ENCODE measurements at regions not wholly inside any gene's neighbourhood (a gene's known extent, or its start where the extent isn't known, plus 50 kb on each side); places are given as distances from the start of the nearest gene placed in this dataset.

- TF ChIP-seq, protein P1, sequence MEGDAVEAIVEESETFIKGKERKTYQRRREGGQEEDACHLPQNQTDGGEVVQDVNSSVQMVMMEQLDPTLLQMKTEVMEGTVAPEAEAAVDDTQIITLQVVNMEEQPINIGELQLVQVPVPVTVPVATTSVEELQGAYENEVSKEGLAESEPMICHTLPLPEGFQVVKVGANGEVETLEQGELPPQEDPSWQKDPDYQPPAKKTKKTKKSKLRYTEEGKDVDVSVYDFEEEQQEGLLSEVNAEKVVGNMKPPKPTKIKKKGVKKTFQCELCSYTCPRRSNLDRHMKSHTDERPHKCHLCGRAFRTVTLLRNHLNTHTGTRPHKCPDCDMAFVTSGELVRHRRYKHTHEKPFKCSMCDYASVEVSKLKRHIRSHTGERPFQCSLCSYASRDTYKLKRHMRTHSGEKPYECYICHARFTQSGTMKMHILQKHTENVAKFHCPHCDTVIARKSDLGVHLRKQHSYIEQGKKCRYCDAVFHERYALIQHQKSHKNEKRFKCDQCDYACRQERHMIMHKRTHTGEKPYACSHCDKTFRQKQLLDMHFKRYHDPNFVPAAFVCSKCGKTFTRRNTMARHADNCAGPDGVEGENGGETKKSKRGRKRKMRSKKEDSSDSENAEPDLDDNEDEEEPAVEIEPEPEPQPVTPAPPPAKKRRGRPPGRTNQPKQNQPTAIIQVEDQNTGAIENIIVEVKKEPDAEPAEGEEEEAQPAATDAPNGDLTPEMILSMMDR (IDR thresholded peaks at IDR 0.05) = no peak
- no peak for TF ChIP-seq POLR2A (IDR thresholded peaks at IDR 0.05)
Measured at GRCh38 chr12:93149229-93149628, 220.1 kb upstream of the EEA1 start.

Measured in Peyer's patch (tissue), 4 donors.